HepG2 (cell line): ENCODE measurements at regions not wholly inside any gene's neighbourhood (a gene's known extent, or its start where the extent isn't known, plus 50 kb on each side); places are given as distances from the start of the nearest gene placed in this dataset.

ENCODE experiments used
- ATAC-seq: fragments of 200-7000 bp; cut with Tn5 transposase; 3 replicates; pipeline ENCODE4 v1.9.1; 2020; ENCODE audit warnings: mild to moderate bottlenecking, moderate library complexity
- BruUV-seq: library from RNA; stranded (reverse); fragments of 400-500 nt; replicated peaks from 2 replicates; lab custom pipeline; 2021; lab: Mats Ljungman, UMichigan
- CTCF ChIA-PET: fragments of 300-600 bp; formaldehyde crosslinking; extraction: SDS; loops from one replicate; lab custom pipeline; 2021; ENCODE audit warnings: low total read pairs, inconsistent platforms, low intra/inter-chr PET ratio; lab: Yijun Ruan, JAX
- POLR2A ChIA-PET: fragments of 350-600 bp; sonication (Branson Sonifier 250); formaldehyde crosslinking; loops from one replicate; lab custom pipeline; 2020; ENCODE audit warnings: antibody characterized with exemption, inconsistent platforms; lab: Yijun Ruan, JAX
- DNase-seq: peaks from one replicate; pipeline ENCODE4 v3.0.0-alpha.2; 2015; ENCODE audit warnings: low spot score
- FAIRE-seq: peaks from 3 replicates; lab custom pipeline; 2011; peaks lifted over from hg19 to GRCh38; lab: Jason Lieb, UNC
- H2AFZ ChIP-seq: one replicate; pipeline ENCODE4 v1.6.1; 2011; ENCODE audit warnings: low read length, inconsistent platforms
- H3K27ac ChIP-seq: fragments of 300-600 bp; 3 replicates; pipeline ENCODE4 v1.8.0; 2011; ENCODE audit warnings: mixed run types, mild to moderate bottlenecking, mixed read lengths, low read length, inconsistent platforms; ENCODE audit not compliant: insufficient read depth; ENCODE audit errors: extremely low read length
- H3K27me3 ChIP-seq, 2 experiments: fragments of 200-600 bp in 1 of 2; 2 replicates in 1 of 2; 3 replicates in 1 of 2; pipeline versions ENCODE4 v1.6.0 to v1.8.0; 2011; ENCODE audit warnings: low read length in 2 of 2, mild to moderate bottlenecking in 2 of 2, moderate library complexity in 2 of 2, inconsistent platforms in 1 of 2; ENCODE audit not compliant: insufficient read depth in 2 of 2, control insufficient read depth in 1 of 2
- H3K36me3 ChIP-seq, 2 experiments: fragments of 200-600 bp in 1 of 2; replicated peaks in 1 of 2; 2 replicates in 1 of 2; 3 replicates in 1 of 2; pipeline versions ENCODE4 v1.5.1 to v1.8.0; 2011; ENCODE audit warnings: low read length in 2 of 2, inconsistent platforms in 1 of 2; ENCODE audit not compliant: insufficient read depth in 2 of 2, control insufficient read depth in 1 of 2
- H3K4me1 ChIP-seq: 2 replicates; pipeline ENCODE4 v1.5.1; 2012; ENCODE audit warnings: low read length, inconsistent platforms; ENCODE audit not compliant: insufficient read depth
- H3K4me2 ChIP-seq: 2 replicates; pipeline ENCODE4 v1.6.0; 2011; ENCODE audit warnings: low read depth, low read length, inconsistent platforms
- H3K4me3 ChIP-seq, 3 experiments: fragments of 200-600 bp in 1 of 3; sonication (generic), shearing (Covaris generic) in 1 of 3; replicated peaks in 1 of 3; 2 replicates each; pipeline ENCODE4 v1.5.1; 2011 to 2016; ENCODE audit warnings: low read length in 3 of 3, inconsistent platforms in 2 of 3, low read depth in 2 of 3, mild to moderate bottlenecking in 2 of 3, control low read depth in 1 of 3, mixed read lengths in 1 of 3; ENCODE audit not compliant: insufficient read depth in 1 of 3
- H3K79me2 ChIP-seq: one replicate; pipeline ENCODE4 v1.6.1; 2011; ENCODE audit warnings: low read length, inconsistent platforms; ENCODE audit not compliant: insufficient read depth
- H3K9ac ChIP-seq: 2 replicates; pipeline ENCODE4 v1.6.0; 2011; ENCODE audit warnings: mild to moderate bottlenecking, low read depth, low read length, inconsistent platforms; ENCODE audit not compliant: insufficient read depth
- H3K9me3 ChIP-seq: 2 replicates; pipeline ENCODE4 v1.5.1; 2012; ENCODE audit warnings: mild to moderate bottlenecking, low read length
- H4K20me1 ChIP-seq: 2 replicates; pipeline ENCODE4 v1.6.0; 2011; ENCODE audit warnings: inconsistent platforms, mild to moderate bottlenecking, low read length, moderate library complexity; ENCODE audit not compliant: insufficient read depth
- ARID5B ChIP-seq: IDR thresholded peaks from 2 replicates; pipeline ENCODE4 v1.4.0; 2020; ENCODE audit warnings: mild to moderate bottlenecking, missing genetic modification reagents
- GATAD2A ChIP-seq: IDR thresholded peaks from 2 replicates; pipeline ENCODE4 v1.6.1; 2016
- KDM2A ChIP-seq: sonication (generic); formaldehyde crosslinking; IDR thresholded peaks from 2 replicates; pipeline ENCODE4 v1.4.0; 2020; ENCODE audit warnings: low read depth, missing genetic modification reagents, borderline replicate concordance
- MEIS2 ChIP-seq: sonication (generic); formaldehyde crosslinking; IDR thresholded peaks from 2 replicates; pipeline ENCODE4 v1.9.0; 2021; ENCODE audit warnings: mild to moderate bottlenecking, missing genetic modification reagents
- MTF2 ChIP-seq: sonication (generic); formaldehyde crosslinking; IDR thresholded peaks from 2 replicates; pipeline ENCODE4 v1.5.0; 2020; ENCODE audit warnings: missing genetic modification reagents, borderline replicate concordance
- NFYB ChIP-seq: sonication (generic); formaldehyde crosslinking; IDR thresholded peaks from 2 replicates; pipeline ENCODE4 v1.4.0; 2020; ENCODE audit warnings: missing genetic modification reagents
- RFXANK ChIP-seq: IDR thresholded peaks from 2 replicates; pipeline ENCODE4 v1.6.1; 2016
- STAT6 ChIP-seq: sonication (generic); formaldehyde crosslinking; IDR thresholded peaks from 2 replicates; pipeline ENCODE4 v1.4.0; 2020; ENCODE audit warnings: missing genetic modification reagents, mild to moderate bottlenecking, borderline replicate concordance
- THAP11 ChIP-seq: IDR thresholded peaks from 2 replicates; pipeline ENCODE4 v1.6.1; 2016; ENCODE audit warnings: missing biosample characterization, missing genetic modification reagents
- YY1 ChIP-seq: IDR thresholded peaks from 2 replicates; pipeline ENCODE4 v1.6.1; 2011; ENCODE audit warnings: low read length, low read depth, moderate library complexity, mild to moderate bottlenecking; ENCODE audit not compliant: insufficient read depth, insufficient replicate concordance
- ZGPAT ChIP-seq: IDR thresholded peaks from 2 replicates; pipeline ENCODE4 v1.6.1; 2016; ENCODE audit warnings: mild to moderate bottlenecking
- ZNF230 ChIP-seq: sonication (generic); formaldehyde crosslinking; IDR thresholded peaks from 2 replicates; pipeline ENCODE4 v1.4.0; 2020; ENCODE audit warnings: mild to moderate bottlenecking, missing genetic modification reagents
- ZNF549 ChIP-seq: sonication (generic); formaldehyde crosslinking; IDR thresholded peaks from 2 replicates; pipeline ENCODE4 v1.5.0; 2020; ENCODE audit warnings: missing genetic modification reagents
- ZNF652 ChIP-seq: IDR thresholded peaks from 2 replicates; pipeline ENCODE4 v1.6.1; 2016; ENCODE audit warnings: low read depth, borderline replicate concordance
- ZNF781 ChIP-seq: sonication (generic); formaldehyde crosslinking; IDR thresholded peaks from 2 replicates; pipeline ENCODE4 v1.5.1; 2020; ENCODE audit warnings: borderline replicate concordance, mild to moderate bottlenecking, missing genetic modification reagents; ENCODE audit errors: not compliant biosample characterization
- WGBS: methylation state at CpG from one replicate; pipeline ENCODE4 v1.1.6; 2017; ENCODE audit warnings: low lambda C conversion rate; 5-methylcytosine and 5-hydroxymethylcytosine counted together
- in situ Hi-C: cut with HindIII; loops from 2 replicates; pipeline ENCODE4 v1.10.0; 2017; ENCODE audit warnings: low pct_unique_long_range_greater_than_20kb; ENCODE audit not compliant: extremely low pct_ligation_motif_present
- intact Hi-C: fragments of 100-400 bp; cut with micrococcal nuclease; formaldehyde crosslinking; loops from one replicate; pipeline ENCODE4 v1.10.0; 2022; ENCODE audit not compliant: unreplicated experiment

- TF ChIP-seq KDM2A (CRISPR knock-in tag) (no peak), NFYB (CRISPR knock-in tag) (no peak), STAT6 (CRISPR knock-in tag) (no peak), ZNF230 (no peak), ARID5B (CRISPR knock-in tag) (no peak)
Observed at GRCh38 chr2:161067846-161068350, 92.3 kb upstream of the TANK start (continued).

GRCh38 chr2:161068670-161069069 is 91.6 kb upstream of the TANK start:
- TF ChIP-seq MEIS2 = no peak
- TF ChIP-seq MTF2 (CRISPR knock-in tag) = no peak
- no peak for TF ChIP-seq YY1
- TF ChIP-seq ZNF652 (CRISPR knock-in tag) = no peak
- no peak for TF ChIP-seq ZGPAT
- TF ChIP-seq ZNF549 = no peak
- no peak for TF ChIP-seq GATAD2A (CRISPR knock-in tag)
- TF ChIP-seq THAP11 (CRISPR knock-in tag) = no peak
- no peak for TF ChIP-seq RFXANK (CRISPR knock-in tag)
- TF ChIP-seq ZNF781 (CRISPR knock-in tag) = no peak
- no peaks in the 10 kb centered on the region for H3K27me3 ChIP-seq
- in situ Hi-C loops (no loop called here), intact Hi-C loops (no loop called here)
- CTCF ChIA-PET = no interaction called here
- no peak overlapping the region for H3K27ac ChIP-seq
- POLR2A ChIA-PET = no interaction called here
- no peak overlapping the region for H3K4me3 ChIP-seq
- no peak overlapping the region for H3K9ac ChIP-seq
- 26% methylated on average over 1 of the region's 1 CpG for WGBS
- no TSS peak for BruUV-seq
- DNase-seq = no peak
- no peak overlapping the region for H3K4me2 ChIP-seq
- peaks cover 2% of the 10 kb centered on the region; the same call in 1 of the 2 replicates for H3K4me1 ChIP-seq
- ATAC-seq = no peak
- H3K9me3 ChIP-seq = no peaks in the 10 kb centered on the region
- no peak for FAIRE-seq
- H3K36me3 ChIP-seq = no peaks in the 10 kb centered on the region
- H4K20me1 ChIP-seq = no peaks in the 10 kb centered on the region
- H2AFZ ChIP-seq = no peak overlapping the region
- H3K79me2 ChIP-seq = no peaks in the 10 kb centered on the region
